H9 (cell line): ENCODE measurements at regions not wholly inside any gene's neighbourhood (a gene's known extent, or its start where the extent isn't known, plus 50 kb on each side); places are given as distances from the start of the nearest gene placed in this dataset.

ENCODE experiments used
- DNase-seq: peaks from one replicate; pipeline ENCODE4 v3.0.0-alpha.2; 2017
- H2AFZ ChIP-seq: one replicate; pipeline ENCODE4 v1.6.1; 2013; ENCODE audit warnings: mild to moderate bottlenecking, low read length, control low read depth, moderate library complexity
- H2AK5ac ChIP-seq: 2 replicates; pipeline ENCODE4 v1.6.1; 2013; ENCODE audit warnings: low read length, control low read depth, mixed read lengths; ENCODE audit not compliant: insufficient read length
- H2BK120ac ChIP-seq: one replicate; pipeline ENCODE4 v1.6.1; 2013; ENCODE audit warnings: low read depth, mild to moderate bottlenecking, low read length, control low read depth, inconsistent platforms; ENCODE audit not compliant: poor library complexity, severe bottlenecking
- H2BK12ac ChIP-seq: 2 replicates; pipeline ENCODE4 v1.6.1; 2013; ENCODE audit warnings: low read length, control low read depth, mixed read lengths, low read depth; ENCODE audit not compliant: insufficient read length
- H2BK15ac ChIP-seq: 2 replicates; pipeline ENCODE4 v1.6.1; 2013; ENCODE audit warnings: low read depth, low read length, control low read depth
- H2BK20ac ChIP-seq: one replicate; pipeline ENCODE4 v1.6.1; 2013; ENCODE audit warnings: low read depth, mild to moderate bottlenecking, low read length, control low read depth, inconsistent platforms; ENCODE audit not compliant: poor library complexity, severe bottlenecking
- H2BK5ac ChIP-seq: 2 replicates; pipeline ENCODE4 v1.6.1; 2013; ENCODE audit warnings: low read length, control low read depth, mixed read lengths; ENCODE audit not compliant: insufficient read length
- H3K14ac ChIP-seq: 2 replicates; pipeline ENCODE4 v1.6.1; 2013; ENCODE audit warnings: low read length, control low read depth; ENCODE audit not compliant: insufficient read depth
- H3K18ac ChIP-seq: 2 replicates; pipeline ENCODE4 v1.6.1; 2013; ENCODE audit warnings: low read depth, mild to moderate bottlenecking, mixed read lengths, low read length, control low read depth; ENCODE audit not compliant: insufficient read length
- H3K23ac ChIP-seq: 2 replicates; pipeline ENCODE4 v1.6.1; 2013; ENCODE audit warnings: low read length, control low read depth, mixed read lengths, low read depth; ENCODE audit not compliant: insufficient read length
- H3K23me2 ChIP-seq: 2 replicates; pipeline ENCODE4 v1.6.1; 2013; ENCODE audit warnings: low read depth, mild to moderate bottlenecking, mixed read lengths, low read length, control low read depth; ENCODE audit not compliant: insufficient read length, poor library complexity, severe bottlenecking
- H3K27ac ChIP-seq: 2 replicates; pipeline ENCODE4 v1.5.1; 2013; ENCODE audit warnings: low read length, control low read depth, mixed read lengths, low read depth; ENCODE audit not compliant: insufficient read length
- H3K27me3 ChIP-seq: 2 replicates; pipeline ENCODE4 v1.6.1; 2013; ENCODE audit warnings: low read length, control low read depth, inconsistent platforms; ENCODE audit not compliant: insufficient read depth
- H3K4ac ChIP-seq: 2 replicates; pipeline ENCODE4 v1.6.1; 2013; ENCODE audit warnings: low read depth, mild to moderate bottlenecking, control low read depth, inconsistent platforms, low read length, moderate library complexity
- H3K4me1 ChIP-seq: 2 replicates; pipeline ENCODE4 v1.6.1; 2013; ENCODE audit warnings: low read length, control low read depth, inconsistent platforms; ENCODE audit not compliant: insufficient read depth
- H3K4me2 ChIP-seq: 2 replicates; pipeline ENCODE4 v1.6.1; 2013; ENCODE audit warnings: low read length, control low read depth, mixed read lengths; ENCODE audit not compliant: insufficient read length, insufficient read depth
- H3K56ac ChIP-seq: 2 replicates; pipeline ENCODE4 v1.6.1; 2013; ENCODE audit warnings: low read depth, mild to moderate bottlenecking, mixed read lengths, low read length, control low read depth; ENCODE audit not compliant: insufficient read length
- H3K79me1 ChIP-seq: 2 replicates; pipeline ENCODE4 v1.6.1; 2013; ENCODE audit warnings: low read depth, mild to moderate bottlenecking, moderate library complexity, low read length, control low read depth, inconsistent platforms; ENCODE audit not compliant: insufficient read depth, poor library complexity, severe bottlenecking
- H3K79me2 ChIP-seq: 2 replicates; pipeline ENCODE4 v1.6.1; 2013; ENCODE audit warnings: low read length, control low read depth, inconsistent platforms; ENCODE audit not compliant: insufficient read depth
- H3K9ac ChIP-seq: 2 replicates; pipeline ENCODE4 v1.6.1; 2013; ENCODE audit warnings: low read length, control low read depth, mixed read lengths; ENCODE audit not compliant: insufficient read length; ENCODE audit errors: extremely low read depth
- H3K9me3 ChIP-seq: one replicate; pipeline ENCODE4 v1.6.1; 2013; ENCODE audit warnings: low read depth, low read length, inconsistent platforms; ENCODE audit not compliant: control insufficient read depth
- H3T11ph ChIP-seq: one replicate; pipeline ENCODE4 v1.6.1; 2013; ENCODE audit warnings: mild to moderate bottlenecking, low read length, control low read depth, inconsistent platforms
- H4K20me1 ChIP-seq: one replicate; pipeline ENCODE4 v1.6.1; 2013; ENCODE audit not compliant: control insufficient read depth, insufficient read length, insufficient read depth
- H4K5ac ChIP-seq: 2 replicates; pipeline ENCODE4 v1.6.1; 2013; ENCODE audit warnings: low read depth, mild to moderate bottlenecking, mixed read lengths, low read length, control low read depth; ENCODE audit not compliant: insufficient read length
- H4K8ac ChIP-seq: replicated peaks from 2 replicates; pipeline ENCODE4 v1.6.1; 2013; ENCODE audit warnings: low read length, control low read depth, mixed read lengths, low read depth; ENCODE audit not compliant: insufficient read length
- H4K91ac ChIP-seq: 2 replicates; pipeline ENCODE4 v1.6.1; 2013; ENCODE audit warnings: low read depth, mild to moderate bottlenecking, moderate library complexity, mixed read lengths, low read length, control low read depth; ENCODE audit not compliant: insufficient read length
- H3K27ac Mint-ChIP-seq, 3 experiments: 2 replicates in 2 of 3; 3 replicates in 1 of 3; pipeline ENCODE4 v1.8.0; 2020 to 2021; ENCODE audit warnings: mixed read lengths in 3 of 3, mild to moderate bottlenecking in 1 of 3, moderate library complexity in 1 of 3
- H3K27me3 Mint-ChIP-seq: 2 replicates; pipeline ENCODE4 v1.8.0; 2021; ENCODE audit warnings: low read depth, mild to moderate bottlenecking, moderate library complexity, mixed read lengths
- H3K36me3 Mint-ChIP-seq, 3 experiments: 2 replicates in 2 of 3; 3 replicates in 1 of 3; pipeline ENCODE4 v1.8.0; 2020 to 2021; ENCODE audit warnings: low read depth in 3 of 3, mixed read lengths in 3 of 3; ENCODE audit not compliant: insufficient read depth in 1 of 3
- H3K4me1 Mint-ChIP-seq, 2 experiments: 2 replicates each; pipeline ENCODE4 v1.8.0; 2020; ENCODE audit warnings: mixed read lengths in 2 of 2
- H3K4me3 Mint-ChIP-seq, 2 experiments: 2 replicates in 1 of 2; 3 replicates in 1 of 2; pipeline ENCODE4 v1.8.0; 2020 to 2021; ENCODE audit warnings: mild to moderate bottlenecking in 2 of 2, mixed read lengths in 2 of 2, moderate library complexity in 1 of 2
- H3K9me3 Mint-ChIP-seq, 2 experiments: 2 replicates in 1 of 2; 3 replicates in 1 of 2; pipeline ENCODE4 v1.8.0; 2020; ENCODE audit warnings: mild to moderate bottlenecking in 2 of 2, mixed read lengths in 2 of 2, moderate library complexity in 1 of 2
- CTCF ChIP-seq: fragments of 200-600 bp; sonication (generic); conservative IDR thresholded peaks from 3 replicates; pipeline ENCODE4 v1.8.0; 2021; ENCODE audit warnings: antibody characterized with exemption, mild to moderate bottlenecking
- WGBS: extraction: QIAGEN DNeasy Blood & Tissue Kit; methylation state at CpG from one replicate; pipeline ENCODE4 v1.1.7; 2013; ENCODE audit warnings: missing lambda C conversion rate, low lambda C conversion rate, mixed read lengths; ENCODE audit not compliant: insufficient read length; ENCODE audit errors: extremely low coverage; 5-methylcytosine and 5-hydroxymethylcytosine counted together

GRCh38 chr13:39985071-39985470, 329.6 kb downstream of the COG6 start:
- no peak overlapping the region for H2AK5ac ChIP-seq
- H3K56ac ChIP-seq = no peak overlapping the region
- H4K8ac ChIP-seq = no peak overlapping the region
- no peaks in the 10 kb centered on the region for H3K4me1 Mint-ChIP-seq
- H3K4me2 ChIP-seq = no peak overlapping the region
- H3K9me3 ChIP-seq = no peaks in the 10 kb centered on the region
- no peak overlapping the region for H2BK20ac ChIP-seq
- no peak overlapping the region for H3K27ac ChIP-seq
- H4K5ac ChIP-seq = no peak overlapping the region
- no peaks in the 10 kb centered on the region for H3K23me2 ChIP-seq
- no peaks in the 10 kb centered on the region for H3K79me1 ChIP-seq
- H2AFZ ChIP-seq = no peak overlapping the region
- no peaks in the 10 kb centered on the region for H3K4me1 ChIP-seq
- no peak overlapping the region for H2BK12ac ChIP-seq
- no peak overlapping the region for H2BK15ac ChIP-seq
- no peak overlapping the region for H3K18ac ChIP-seq
- no peak overlapping the region for H2BK5ac ChIP-seq
- no peak overlapping the region for H4K91ac ChIP-seq
- no peaks in the 10 kb centered on the region for H3K79me2 ChIP-seq
- no peaks in the 10 kb centered on the region for H3K36me3 Mint-ChIP-seq
- no peak overlapping the region for H3K4ac ChIP-seq
- H3K27ac Mint-ChIP-seq = no peak overlapping the region
- no peak overlapping the region for H3K4me3 Mint-ChIP-seq
- peaks cover 0 to 3% of the 10 kb centered on the region in 2 experiments; a peak in 1 of 5 replicates for H3K9me3 Mint-ChIP-seq
- H3K23ac ChIP-seq = no peak overlapping the region
- TF ChIP-seq CTCF = no peak
- H3K27me3 ChIP-seq = no peaks in the 10 kb centered on the region
- H4K20me1 ChIP-seq = no peaks in the 10 kb centered on the region
- H3T11ph ChIP-seq = no peak overlapping the region
- H3K27me3 Mint-ChIP-seq = no peaks in the 10 kb centered on the region; the same call in 1 of the 2 replicates
- WGBS = no CpG with 5 or more reads among the region's 4 CpGs
- no peak overlapping the region for H3K9ac ChIP-seq
- no peak overlapping the region for H2BK120ac ChIP-seq
- no peak overlapping the region for H3K14ac ChIP-seq
- DNase-seq = no peak
